Activated CD4-positive, alpha-beta T cell treated with anti-CD3 and anti-CD28 coated beads, Interleukin-2, Interleukin-6, amounts not matched to agents 100 ng/mL and 50 ng/mL, durations not matched to agents 16 hours and 8 hours (primary cell): ENCODE measurements at regions not wholly inside any gene's neighbourhood (a gene's known extent, or its start where the extent isn't known, plus 50 kb on each side); places are given as distances from the start of the nearest gene placed in this dataset.
A peak's percentile ranks its signal among the peaks of the same experiment; 100 is the strongest.
"Not testable (repeated sequence)": the region's sequence is repeated elsewhere in the genome, so short reads cannot be mapped to it uniquely, and the experiment has no call there.

Experiments used
- DNase-seq: peaks from one replicate; pipeline ENCODE4 v3.0.0-alpha.2; 2020

- DNase-seq, result not testable (repeated sequence)
These were observed 207.0 kb downstream of the FAM72C start for GRCh38 chr1:143764831-143765230.

- DNase-seq, result not testable (repeated sequence)
These were observed 211.4 kb downstream of the FAM72C start for GRCh38 chr1:143760366-143760765.

- DNase-seq, result not testable (repeated sequence)
These were observed 215.8 kb downstream of the FAM72C start for GRCh38 chr1:143755961-143756360.

GRCh38 chr1:143748906-143749305 lies 222.9 kb downstream of the FAM72C start:
- DNase-seq, result no peak

GRCh38 chr1:143736562-143736961 lies 235.2 kb downstream of the FAM72C start:
- DNase-seq, result no peak

GRCh38 chr1:143735764-143736461 lies 235.9 kb downstream of the FAM72C start:
- peak; percentile 33 for DNase-seq

- DNase-seq, result not testable (repeated sequence)
These were observed 237.5 kb downstream of the FAM72C start for GRCh38 chr1:143734261-143734660.

- not testable (repeated sequence) for DNase-seq
These were observed 240.9 kb downstream of the FAM72C start for GRCh38 chr1:143730890-143731289.

- not testable (repeated sequence) for DNase-seq
These were observed 242.2 kb downstream of the FAM72C start for GRCh38 chr1:143729449-143730111.

GRCh38 chr1:143728802-143729448 lies 242.9 kb downstream of the FAM72C start:
- peak; percentile 16 for DNase-seq

GRCh38 chr1:143727263-143727662 lies 244.5 kb downstream of the FAM72C start:
- no peak for DNase-seq

GRCh38 chr1:143721024-143721373 lies 250.8 kb downstream of the FAM72C start:
- DNase-seq, result no peak

GRCh38 chr1:143720087-143721023 lies 251.4 kb downstream of the FAM72C start:
- DNase-seq, result peak; percentile 1

GRCh38 chr1:143718524-143718923 lies 253.3 kb downstream of the FAM72C start:
- no peak for DNase-seq

GRCh38 chr1:143718021-143718420 lies 253.8 kb downstream of the FAM72C start:
- DNase-seq, result no peak

- no peak for DNase-seq
These were observed 254.4 kb downstream of the FAM72C start for GRCh38 chr1:143717434-143717833.

- DNase-seq, result not testable (repeated sequence)
These were observed 256.9 kb downstream of the FAM72C start for GRCh38 chr1:143714913-143715312.

GRCh38 chr1:143709606-143710259 lies 262.1 kb downstream of the FAM72C start:
- not testable (repeated sequence) for DNase-seq

GRCh38 chr1:143702739-143703138 lies 269.0 kb downstream of the FAM72C start:
- not testable (repeated sequence) for DNase-seq

- DNase-seq, result no peak
These were observed 272.1 kb downstream of the FAM72C start for GRCh38 chr1:143699731-143700130.

- DNase-seq, result no peak
These were observed 272.7 kb downstream of the FAM72C start for GRCh38 chr1:143699115-143699514.

GRCh38 chr1:143698016-143698415 lies 273.8 kb downstream of the FAM72C start:
- DNase-seq, result peak; percentile 16
